ENCODE measurements at regions not wholly inside any gene's neighbourhood (a gene's known extent, or its start where the extent isn't known, plus 50 kb on each side); places are given as distances from the start of the nearest gene placed in this dataset.

- TF ChIP-seq ZNF501 (tag by site-specific recombination; IDR thresholded peaks at IDR 0.05) (no peak), ZBTB1 (tag by site-specific recombination; IDR thresholded peaks at IDR 0.05) (no peak), CTCF (tag by site-specific recombination; IDR thresholded peaks at IDR 0.05) (no peak), GLIS2 (tag by site-specific recombination; IDR thresholded peaks at IDR 0.05) (no peak), PBX3 (CRISPR knock-in tag; IDR thresholded peaks at IDR 0.05) (no peak), ZNF350 (tag by site-specific recombination; IDR thresholded peaks at IDR 0.05) (no peak), ZBTB10 (tag by site-specific recombination; IDR thresholded peaks at IDR 0.05) (no peak)
Measured at GRCh38 chr2:122384768-122385333, 629.4 kb downstream of the TSN start.
